ENCODE measurements at regions not wholly inside any gene's neighbourhood (a gene's known extent, or its start where the extent isn't known, plus 50 kb on each side); places are given as distances from the start of the nearest gene placed in this dataset.

GRCh38 chr10:124298891-124299290, 119.8 kb downstream of the OAT start:
- TF ChIP-seq CTCF (IDR thresholded peaks at IDR 0.05) (no peak), POLR2AphosphoS5 (IDR thresholded peaks at IDR 0.05; ENCODE audit: insufficient read depth in 1 of 2, low read depth in 1 of 2) (no peak)
